ENCODE measurements at regions not wholly inside any gene's neighbourhood (a gene's known extent, or its start where the extent isn't known, plus 50 kb on each side); places are given as distances from the start of the nearest gene placed in this dataset.

- no peak overlapping the region for H3K27ac ChIP-seq (replicated peaks)
- peaks cover 6% of the 10 kb centered on the region for H3K9me3 ChIP-seq (replicated peaks)
- peaks cover 14% of the 10 kb centered on the region for H3K27me3 ChIP-seq (ENCODE audit: low read depth)
- no peak overlapping the region for H3K4me3 ChIP-seq
- TF ChIP-seq CTCF (IDR thresholded peaks at IDR 0.05; ENCODE audit: borderline replicate concordance): no peak
- no peaks in the 10 kb centered on the region for H3K4me1 ChIP-seq
- no peak for DNase-seq
- intact Hi-C loops (cut with micrococcal nuclease): no loop called here
- H3K36me3 ChIP-seq: no peaks in the 10 kb centered on the region
These were observed 97.3 kb upstream of the RTL1 start for GRCh38 chr14:101000711-101001250.

GRCh38 chr14:101001311-101002069 is 98.0 kb upstream of the RTL1 start:
- peaks cover 22% of the 10 kb centered on the region for H3K27me3 ChIP-seq (ENCODE audit: low read depth)
- no peaks in the 10 kb centered on the region for H3K36me3 ChIP-seq
- intact Hi-C loops (cut with micrococcal nuclease): no loop called here
- no peak overlapping the region for H3K4me3 ChIP-seq
- H3K9me3 ChIP-seq (replicated peaks): no peaks in the 10 kb centered on the region
- no peaks in the 10 kb centered on the region for H3K4me1 ChIP-seq
- TF ChIP-seq CTCF (IDR thresholded peaks at IDR 0.05; ENCODE audit: borderline replicate concordance): no peak
- DNase-seq: no peak
- no peak overlapping the region for H3K27ac ChIP-seq (replicated peaks)

GRCh38 chr14:101002738-101003137 is 99.2 kb upstream of the RTL1 start:
- no peak for TF ChIP-seq CTCF (IDR thresholded peaks at IDR 0.05; ENCODE audit: borderline replicate concordance)
- no peak overlapping the region for H3K4me3 ChIP-seq
- DNase-seq: no peak
- no peak overlapping the region for H3K27ac ChIP-seq (replicated peaks)
- no peaks in the 10 kb centered on the region for H3K4me1 ChIP-seq
- H3K36me3 ChIP-seq: no peaks in the 10 kb centered on the region
- intact Hi-C loops (cut with micrococcal nuclease): no loop called here
- peaks cover 28% of the 10 kb centered on the region for H3K27me3 ChIP-seq (ENCODE audit: low read depth)
- H3K9me3 ChIP-seq (replicated peaks): no peaks in the 10 kb centered on the region

- H3K27ac ChIP-seq (replicated peaks): no peak overlapping the region
These were observed 100.7 kb upstream of the RTL1 start for GRCh38 chr14:101004176-101004575.

GRCh38 chr14:101004954-101005353 is 101.4 kb upstream of the RTL1 start:
- TF ChIP-seq CTCF (IDR thresholded peaks at IDR 0.05; ENCODE audit: borderline replicate concordance): no peak
- Histone ChIP-seq H3K27ac (replicated peaks) (no peak overlapping the region), H3K4me1 (no peaks in the 10 kb centered on the region), H3K27me3 (ENCODE audit: low read depth) (peaks cover 28% of the 10 kb centered on the region), H3K4me3 (no peak overlapping the region), H3K9me3 (replicated peaks) (no peaks in the 10 kb centered on the region), H3K36me3 (no peaks in the 10 kb centered on the region)
- no peak for DNase-seq
- intact Hi-C loops (cut with micrococcal nuclease): no loop called here

More at GRCh38 chr14:101004176-101004575, 100.7 kb upstream of the RTL1 start:
- Histone ChIP-seq H3K27me3 (ENCODE audit: low read depth) (peaks cover 28% of the 10 kb centered on the region), H3K9me3 (replicated peaks) (no peaks in the 10 kb centered on the region), H3K4me1 (no peaks in the 10 kb centered on the region), H3K4me3 (no peak overlapping the region), H3K36me3 (no peaks in the 10 kb centered on the region)
- no peak for TF ChIP-seq CTCF (IDR thresholded peaks at IDR 0.05; ENCODE audit: borderline replicate concordance)
- intact Hi-C loops (cut with micrococcal nuclease): no loop called here
- DNase-seq: no peak
